GM21367 (cell line): ENCODE measurements at regions not wholly inside any gene's neighbourhood (a gene's known extent, or its start where the extent isn't known, plus 50 kb on each side); places are given as distances from the start of the nearest gene placed in this dataset.
"Not testable (repeated sequence)": the region's sequence is repeated elsewhere in the genome, so short reads cannot be mapped to it uniquely, and the experiment has no call there.

Experiments
- ATAC-seq: cut with Tn5 transposase; IDR thresholded peaks from one replicate; pipeline ENCODE4 v1.9.1; 2021; ENCODE audit not compliant: unreplicated experiment

GRCh38 chr5:102049517-102049916 lies 246.6 kb downstream of the SLCO4C1 start:
- no peak for ATAC-seq

- no peak for ATAC-seq
These were observed 247.1 kb downstream of the SLCO4C1 start for GRCh38 chr5:102048940-102049339.

GRCh38 chr5:102047073-102047472 lies 249.0 kb downstream of the SLCO4C1 start:
- ATAC-seq: not testable (repeated sequence)

GRCh38 chr5:102040326-102040725 lies 255.8 kb downstream of the SLCO4C1 start:
- no peak for ATAC-seq

GRCh38 chr5:102036927-102037326 lies 259.2 kb downstream of the SLCO4C1 start:
- no peak for ATAC-seq

- no peak for ATAC-seq
These were observed 264.4 kb downstream of the SLCO4C1 start for GRCh38 chr5:102031711-102032110.

- no peak for ATAC-seq
These were observed 277.4 kb downstream of the SLCO4C1 start for GRCh38 chr5:102018690-102019089.

- no peak for ATAC-seq
These were observed 277.8 kb downstream of the SLCO4C1 start for GRCh38 chr5:102018279-102018678.

GRCh38 chr5:102014371-102014770 lies 281.7 kb downstream of the SLCO4C1 start:
- no peak for ATAC-seq

GRCh38 chr5:102010644-102011043 lies 285.4 kb downstream of the SLCO4C1 start:
- ATAC-seq: no peak

GRCh38 chr5:101997235-101997634 lies 298.8 kb downstream of the SLCO4C1 start:
- ATAC-seq: no peak

GRCh38 chr5:101995585-101995984 lies 300.5 kb downstream of the SLCO4C1 start:
- no peak for ATAC-seq

- no peak for ATAC-seq
These were observed 304.6 kb downstream of the SLCO4C1 start for GRCh38 chr5:101991486-101991885.

- no peak for ATAC-seq
These were observed 306.4 kb downstream of the SLCO4C1 start for GRCh38 chr5:101989659-101990058.

GRCh38 chr5:101977729-101978345 lies 318.2 kb downstream of the SLCO4C1 start:
- ATAC-seq: peak; percentile 95

- ATAC-seq: no peak
These were observed 319.2 kb downstream of the SLCO4C1 start for GRCh38 chr5:101976933-101977332.

- no peak for ATAC-seq
These were observed 326.3 kb downstream of the SLCO4C1 start for GRCh38 chr5:101969742-101970141.

GRCh38 chr5:101966476-101966875 lies 329.6 kb downstream of the SLCO4C1 start:
- no peak for ATAC-seq

GRCh38 chr5:101955891-101956290 lies 340.2 kb downstream of the SLCO4C1 start:
- no peak for ATAC-seq

GRCh38 chr5:101950019-101950418 lies 346.1 kb downstream of the SLCO4C1 start:
- ATAC-seq: no peak

- ATAC-seq: no peak
These were observed 347.5 kb downstream of the SLCO4C1 start for GRCh38 chr5:101948615-101949014.

- no peak for ATAC-seq
These were observed 352.3 kb downstream of the SLCO4C1 start for GRCh38 chr5:101943784-101944183.

GRCh38 chr5:101942321-101942882 lies 353.7 kb downstream of the SLCO4C1 start:
- peak; percentile 93 for ATAC-seq
